ENCODE measurements at regions not wholly inside any gene's neighbourhood (a gene's known extent, or its start where the extent isn't known, plus 50 kb on each side); places are given as distances from the start of the nearest gene placed in this dataset.
"Not testable (repeated sequence)": the region's sequence is repeated elsewhere in the genome, so short reads cannot be mapped to it uniquely, and the experiment has no call there.

DNA sequence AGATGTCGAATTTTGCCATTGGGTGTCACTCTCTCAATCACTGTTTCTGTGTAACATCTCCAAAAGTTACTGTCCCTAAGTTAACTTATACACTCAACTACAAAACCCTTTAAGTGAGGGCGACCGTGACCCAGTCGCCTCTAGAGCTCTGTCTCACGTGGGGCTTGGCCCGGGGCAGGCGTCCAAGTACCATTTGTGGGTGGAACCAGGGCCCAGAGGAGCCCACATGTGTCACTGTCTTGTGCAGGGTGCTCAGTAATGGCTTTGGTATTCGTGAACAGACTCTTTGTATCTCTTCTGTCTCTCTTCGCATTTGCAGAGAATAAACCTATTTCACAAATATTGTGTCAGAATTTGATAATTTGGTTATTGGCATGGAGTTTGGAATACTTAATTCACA lies 109.9 kb upstream of the THBS2 start:
- DNase-seq (ENCODE audit: low spot score), result no peak
- H3K27ac ChIP-seq, result no peak overlapping the region
- no peaks in the 10 kb centered on the region for H3K36me3 ChIP-seq
- WGBS, result 75% methylated on average over 9 of the region's 9 CpGs
- H3K27me3 ChIP-seq (replicated peaks; ENCODE audit: insufficient read depth), result no peaks in the 10 kb centered on the region
- no peaks in the 10 kb centered on the region for H3K9me3 ChIP-seq
- intact Hi-C loops (cut with DNase I), result no loop called here
- H3K4me1 ChIP-seq (replicated peaks), result no peaks in the 10 kb centered on the region
- TF ChIP-seq POLR2A (IDR thresholded peaks at IDR 0.05), result no peak
- TF ChIP-seq, protein P1, sequence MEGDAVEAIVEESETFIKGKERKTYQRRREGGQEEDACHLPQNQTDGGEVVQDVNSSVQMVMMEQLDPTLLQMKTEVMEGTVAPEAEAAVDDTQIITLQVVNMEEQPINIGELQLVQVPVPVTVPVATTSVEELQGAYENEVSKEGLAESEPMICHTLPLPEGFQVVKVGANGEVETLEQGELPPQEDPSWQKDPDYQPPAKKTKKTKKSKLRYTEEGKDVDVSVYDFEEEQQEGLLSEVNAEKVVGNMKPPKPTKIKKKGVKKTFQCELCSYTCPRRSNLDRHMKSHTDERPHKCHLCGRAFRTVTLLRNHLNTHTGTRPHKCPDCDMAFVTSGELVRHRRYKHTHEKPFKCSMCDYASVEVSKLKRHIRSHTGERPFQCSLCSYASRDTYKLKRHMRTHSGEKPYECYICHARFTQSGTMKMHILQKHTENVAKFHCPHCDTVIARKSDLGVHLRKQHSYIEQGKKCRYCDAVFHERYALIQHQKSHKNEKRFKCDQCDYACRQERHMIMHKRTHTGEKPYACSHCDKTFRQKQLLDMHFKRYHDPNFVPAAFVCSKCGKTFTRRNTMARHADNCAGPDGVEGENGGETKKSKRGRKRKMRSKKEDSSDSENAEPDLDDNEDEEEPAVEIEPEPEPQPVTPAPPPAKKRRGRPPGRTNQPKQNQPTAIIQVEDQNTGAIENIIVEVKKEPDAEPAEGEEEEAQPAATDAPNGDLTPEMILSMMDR (IDR thresholded peaks at IDR 0.05), result no peak
- TF ChIP-seq POLR2AphosphoS5 (IDR thresholded peaks at IDR 0.05), result no peak
- no peak overlapping the region for H3K4me3 ChIP-seq

DNA sequence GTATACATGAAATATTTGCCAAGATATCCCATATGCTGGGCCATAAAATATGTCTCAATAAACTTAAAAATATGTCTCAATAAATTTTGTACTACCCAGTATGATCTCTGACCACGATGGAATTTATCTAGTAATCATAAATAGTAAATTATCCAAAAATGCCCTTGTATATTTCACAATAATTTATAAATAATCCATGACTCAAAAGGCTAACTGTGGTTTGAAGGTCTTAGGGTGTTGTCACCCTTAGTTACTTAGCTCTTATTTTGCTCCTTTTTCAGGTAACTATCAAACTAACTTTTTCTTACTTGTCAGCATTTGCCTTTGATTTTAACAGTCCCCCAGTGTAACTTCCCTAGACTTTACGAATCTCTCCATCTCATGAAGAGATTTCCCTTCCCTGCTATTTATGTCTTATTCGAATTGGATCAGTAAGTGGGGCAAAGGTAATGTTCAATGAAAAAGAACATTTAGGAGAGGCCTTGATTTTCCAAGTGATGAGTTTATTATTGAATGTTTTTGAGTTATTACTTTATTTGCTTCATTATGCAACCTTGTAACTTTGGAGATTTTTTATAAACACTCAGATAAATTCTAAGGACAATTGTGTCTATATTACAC lies 109.0 kb upstream of the THBS2 start:
- DNase-seq (ENCODE audit: low spot score), result no peak
- no peak overlapping the region for H3K27ac ChIP-seq
- no peaks in the 10 kb centered on the region for H3K4me1 ChIP-seq (replicated peaks)
- no peaks in the 10 kb centered on the region for H3K9me3 ChIP-seq
- TF ChIP-seq POLR2A (IDR thresholded peaks at IDR 0.05) (no peak), POLR2AphosphoS5 (IDR thresholded peaks at IDR 0.05) (no peak)
- TF ChIP-seq, protein P1 (IDR thresholded peaks at IDR 0.05), result no peak
- H3K27me3 ChIP-seq (replicated peaks; ENCODE audit: insufficient read depth), result no peaks in the 10 kb centered on the region
- no peaks in the 10 kb centered on the region for H3K36me3 ChIP-seq
- H3K4me3 ChIP-seq, result no peak overlapping the region
- intact Hi-C loops (cut with DNase I), result no loop called here
- 63% methylated on average over 3 of the region's 3 CpGs for WGBS

DNA sequence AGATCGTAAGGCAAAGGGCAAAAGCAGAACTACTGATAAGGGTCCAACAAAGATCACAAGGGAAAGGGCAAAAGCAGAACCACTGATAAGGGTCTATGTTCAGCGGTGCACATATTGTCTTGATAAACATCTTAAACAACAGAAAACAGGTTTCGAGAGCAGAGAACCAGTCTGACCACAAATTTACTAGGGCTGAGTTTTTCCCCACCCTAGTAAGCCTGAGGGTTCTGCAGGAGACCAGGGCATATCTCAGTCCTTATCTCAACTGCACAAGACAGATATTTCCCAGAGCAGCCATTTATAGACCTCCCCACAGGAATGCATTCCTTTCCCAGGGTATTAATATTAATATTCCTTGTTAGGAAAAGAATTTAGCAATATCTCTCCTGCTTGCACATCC lies 101.4 kb upstream of the THBS2 start:
- H3K9me3 ChIP-seq; DNase-seq (ENCODE audit: low spot score); H3K27me3 ChIP-seq (replicated peaks; ENCODE audit: insufficient read depth); H3K4me3 ChIP-seq; H3K36me3 ChIP-seq; H3K27ac ChIP-seq; H3K4me1 ChIP-seq (replicated peaks); intact Hi-C loops (cut with DNase I): not testable (repeated sequence)
- 54% methylated on average over 3 of the region's 3 CpGs for WGBS

GRCh38 chr6:169345146-169345545 lies 91.5 kb upstream of the THBS2 start:
- 43% methylated on average over 4 of the region's 4 CpGs for WGBS
- Histone ChIP-seq H3K4me1 (replicated peaks) (no peaks in the 10 kb centered on the region), H3K36me3 (no peaks in the 10 kb centered on the region), H3K4me3 (no peak overlapping the region), H3K9me3 (no peaks in the 10 kb centered on the region), H3K27ac (no peak overlapping the region), H3K27me3 (replicated peaks; ENCODE audit: insufficient read depth) (no peaks in the 10 kb centered on the region)
- intact Hi-C loops (cut with DNase I), result no loop called here
- TF ChIP-seq, protein P1 (IDR thresholded peaks at IDR 0.05), result no peak
- TF ChIP-seq POLR2AphosphoS5 (IDR thresholded peaks at IDR 0.05), result no peak
- no peak for TF ChIP-seq POLR2A (IDR thresholded peaks at IDR 0.05)
- DNase-seq (ENCODE audit: low spot score), result no peak

DNA sequence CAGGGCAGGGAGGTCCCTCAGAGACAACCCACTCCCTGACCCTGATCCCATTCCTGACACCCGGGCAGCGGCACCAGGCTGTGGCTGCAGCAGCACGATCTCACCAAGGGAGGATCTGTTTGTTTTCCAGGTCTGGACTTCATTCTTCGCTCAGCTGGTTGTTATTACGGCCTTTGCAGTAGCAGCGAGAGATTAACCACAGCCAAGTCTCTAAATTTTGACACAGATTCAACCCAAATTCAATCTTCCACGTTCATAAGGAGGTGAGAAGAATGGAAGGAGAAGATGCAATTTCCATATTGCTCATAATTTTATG lies 91.1 kb upstream of the THBS2 start:
- 53% methylated on average over 7 of the region's 7 CpGs for WGBS
- Histone ChIP-seq H3K27ac (no peak overlapping the region), H3K4me1 (replicated peaks) (no peaks in the 10 kb centered on the region), H3K4me3 (no peak overlapping the region), H3K9me3 (no peaks in the 10 kb centered on the region), H3K27me3 (replicated peaks; ENCODE audit: insufficient read depth) (no peaks in the 10 kb centered on the region), H3K36me3 (no peaks in the 10 kb centered on the region)
- TF ChIP-seq POLR2A (IDR thresholded peaks at IDR 0.05) (no peak), POLR2AphosphoS5 (IDR thresholded peaks at IDR 0.05) (no peak)
- TF ChIP-seq, protein P1 (IDR thresholded peaks at IDR 0.05), result no peak
- intact Hi-C loops (cut with DNase I), result no loop called here
- no peak for DNase-seq (ENCODE audit: low spot score)

Measured in prostate gland (tissue), 2 donors.